ENCODE measurements at regions not wholly inside any gene's neighbourhood (a gene's known extent, or its start where the extent isn't known, plus 50 kb on each side); places are given as distances from the start of the nearest gene placed in this dataset.
"Not testable (repeated sequence)": the region's sequence is repeated elsewhere in the genome, so short reads cannot be mapped to it uniquely, and the experiment has no call there.

DNA sequence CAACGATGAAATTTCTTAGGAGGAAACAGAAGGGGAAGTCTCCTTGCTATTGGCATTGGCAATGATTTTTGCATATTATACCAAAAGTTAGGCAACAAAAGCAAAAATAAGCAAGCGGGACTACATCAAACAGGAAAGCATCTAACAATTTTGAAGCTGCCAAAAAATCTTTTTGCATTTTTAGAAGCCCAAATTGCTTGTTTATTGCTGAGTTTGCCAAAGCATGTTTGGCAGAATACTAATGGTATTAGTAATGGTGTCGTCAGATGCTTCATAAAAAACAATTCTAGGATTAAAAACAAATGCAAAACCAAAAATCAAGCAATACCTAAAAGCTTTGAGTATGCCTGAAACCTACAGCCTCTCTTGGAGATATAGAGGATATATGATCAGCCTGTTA is 80.0 kb downstream of the GALR1 start:
- DNase-seq = no peak

DNA sequence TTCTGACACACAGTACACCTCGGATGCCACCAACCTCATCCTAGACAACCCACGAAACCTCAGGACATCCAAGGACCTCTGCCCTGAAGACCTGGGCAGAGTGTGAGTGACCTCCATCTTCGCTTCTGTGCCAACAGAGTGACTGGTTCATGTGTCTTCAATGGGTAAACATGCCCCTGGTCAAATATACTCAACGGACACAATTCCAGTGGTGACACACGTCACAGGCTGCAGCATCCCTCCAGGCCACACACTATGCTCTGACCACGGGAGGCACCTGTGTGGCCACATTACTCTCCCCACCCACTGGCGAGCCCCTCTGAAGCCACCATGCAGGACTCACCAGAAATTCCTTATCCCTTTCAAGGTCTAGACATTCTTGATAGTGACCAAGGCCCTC is 85.2 kb downstream of the GALR1 start:
- no peak for DNase-seq

DNA sequence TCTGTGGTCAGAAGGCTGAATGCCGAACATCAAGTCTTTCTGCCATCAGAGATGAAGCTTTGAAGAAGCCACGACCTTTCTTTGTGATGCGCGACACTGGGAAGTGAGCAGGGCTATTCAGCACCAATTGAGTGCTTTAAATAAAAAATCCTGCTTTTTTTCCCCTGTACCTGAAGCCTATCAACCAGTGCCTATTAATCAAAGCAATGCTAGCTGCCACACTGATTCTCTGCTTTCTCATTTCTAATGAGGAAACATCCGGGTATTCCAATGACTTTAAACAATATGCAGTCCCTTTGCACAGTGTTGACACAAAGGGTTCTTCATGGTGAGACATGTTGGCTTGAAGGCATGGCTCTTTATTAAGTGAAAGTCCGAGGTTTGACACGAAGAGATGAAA is 88.0 kb downstream of the GALR1 start:
- no peak for DNase-seq

DNA sequence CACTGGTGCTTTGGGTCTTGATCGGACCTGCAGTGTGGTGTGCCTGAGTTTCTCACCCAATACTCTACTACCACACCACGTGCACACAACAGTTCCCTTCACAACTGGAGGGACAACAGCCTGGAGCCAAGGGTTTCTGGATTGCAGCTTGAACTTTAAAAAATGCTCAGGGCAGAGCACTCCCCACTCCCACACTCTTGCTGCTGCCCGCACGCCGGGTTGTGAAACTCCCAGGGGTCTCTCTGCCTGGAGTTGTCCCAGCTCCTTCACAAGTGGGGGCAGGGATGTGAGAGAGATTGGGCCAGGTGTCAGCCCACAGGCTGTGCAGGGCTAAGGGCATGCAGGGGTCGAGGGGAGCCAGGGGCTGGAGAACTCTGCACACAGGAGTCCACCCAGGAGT is 89.4 kb downstream of the GALR1 start:
- DNase-seq = no peak

DNA sequence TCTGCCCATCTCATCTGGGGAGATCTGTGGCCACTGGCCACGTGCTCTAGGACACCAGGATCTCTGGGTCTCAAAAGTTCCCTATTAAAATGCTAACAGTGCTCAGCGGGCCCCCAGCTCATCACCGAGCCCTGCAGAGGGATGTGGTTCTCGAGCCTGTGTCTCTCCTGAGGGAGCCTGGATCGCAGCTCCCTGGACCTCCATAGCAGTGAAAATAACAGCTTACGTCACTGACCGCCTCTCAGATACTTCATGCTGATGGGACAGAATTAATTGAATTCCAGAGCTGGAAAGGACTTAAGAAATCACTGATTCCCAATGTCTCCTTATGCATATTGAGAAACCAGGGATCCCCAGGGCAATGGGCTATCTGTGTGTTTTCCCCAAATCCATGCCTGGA is 90.0 kb downstream of the GALR1 start:
- DNase-seq = no peak

DNA sequence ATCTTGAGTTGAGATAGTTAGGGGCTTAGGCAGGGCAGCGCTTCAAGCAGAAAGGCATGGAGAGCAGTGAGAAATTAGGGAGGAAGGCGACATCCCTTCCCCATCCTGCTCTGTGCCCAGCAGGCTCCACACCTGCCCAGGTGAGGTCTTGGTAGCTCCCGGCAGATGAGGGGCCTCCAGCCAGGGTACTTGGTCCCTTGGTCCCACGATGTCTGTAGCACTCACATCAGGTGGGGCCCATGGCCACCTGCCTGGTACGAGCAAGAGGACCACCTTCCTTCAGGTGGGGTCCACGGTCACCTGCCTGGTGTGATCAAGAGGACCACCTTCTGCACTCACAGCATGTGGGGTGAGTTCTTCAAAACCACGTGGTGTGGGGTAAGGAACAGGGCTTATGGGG is 91.2 kb downstream of the GALR1 start:
- no peak for DNase-seq

DNA sequence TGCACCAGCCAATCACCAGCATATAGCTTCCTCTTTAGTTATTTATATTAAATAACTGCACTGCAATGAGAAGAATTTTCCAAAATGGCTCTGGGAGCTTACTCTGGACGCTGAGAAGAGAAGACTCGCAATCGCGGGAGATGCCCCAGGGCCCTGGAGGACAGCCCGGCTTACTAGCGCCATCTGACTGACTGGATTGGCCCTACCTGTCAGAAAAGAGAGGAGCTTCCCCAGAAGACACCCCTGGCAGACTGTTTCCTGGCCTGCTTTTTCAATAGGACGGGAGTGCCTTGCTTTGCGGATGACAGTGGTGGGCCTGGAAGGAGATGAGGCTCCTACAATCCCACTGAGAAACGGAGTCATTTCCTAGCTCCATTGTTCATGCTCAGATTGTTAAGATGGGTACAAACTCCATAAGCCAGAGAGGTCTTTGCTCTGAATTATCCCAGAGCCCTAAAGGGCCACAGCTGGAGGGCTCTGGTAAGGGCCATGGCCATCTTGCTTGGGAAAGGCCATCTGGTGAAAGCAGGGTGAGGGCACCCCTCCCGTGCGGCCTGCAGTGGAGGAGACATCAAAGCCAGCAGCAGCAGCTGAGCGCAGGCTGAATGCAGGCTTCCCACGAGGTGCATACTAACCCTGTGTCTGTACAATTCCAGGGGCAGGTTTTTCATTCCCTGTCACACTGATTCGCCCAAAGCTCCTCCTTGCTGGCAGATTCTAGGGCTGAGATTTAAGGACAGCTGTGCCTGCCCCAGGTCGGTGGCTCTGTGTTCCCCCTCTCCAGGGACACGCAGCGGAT is 92.1 kb downstream of the GALR1 start:
- no peak for DNase-seq

DNA sequence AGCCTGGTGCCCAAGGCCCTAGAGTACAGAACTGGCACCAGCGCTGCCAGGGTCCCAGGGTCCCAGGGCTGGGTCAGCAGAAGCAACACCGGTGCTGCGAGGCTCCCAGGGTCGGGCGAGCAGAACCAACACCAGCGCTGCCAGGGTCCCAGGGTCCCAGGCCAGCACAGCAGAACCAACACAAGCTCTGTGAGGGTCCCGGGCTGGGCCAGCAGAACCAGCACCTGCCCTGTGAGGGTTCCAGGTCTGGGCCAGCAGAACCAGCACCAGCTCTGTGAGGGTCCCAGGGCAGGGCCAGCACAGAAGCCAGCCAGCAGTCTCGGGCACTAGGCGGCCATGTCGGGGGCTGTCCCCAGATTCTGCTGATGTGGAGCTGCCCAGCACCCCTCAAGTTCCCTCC is 93.1 kb downstream of the GALR1 start:
- no peak for DNase-seq

DNA sequence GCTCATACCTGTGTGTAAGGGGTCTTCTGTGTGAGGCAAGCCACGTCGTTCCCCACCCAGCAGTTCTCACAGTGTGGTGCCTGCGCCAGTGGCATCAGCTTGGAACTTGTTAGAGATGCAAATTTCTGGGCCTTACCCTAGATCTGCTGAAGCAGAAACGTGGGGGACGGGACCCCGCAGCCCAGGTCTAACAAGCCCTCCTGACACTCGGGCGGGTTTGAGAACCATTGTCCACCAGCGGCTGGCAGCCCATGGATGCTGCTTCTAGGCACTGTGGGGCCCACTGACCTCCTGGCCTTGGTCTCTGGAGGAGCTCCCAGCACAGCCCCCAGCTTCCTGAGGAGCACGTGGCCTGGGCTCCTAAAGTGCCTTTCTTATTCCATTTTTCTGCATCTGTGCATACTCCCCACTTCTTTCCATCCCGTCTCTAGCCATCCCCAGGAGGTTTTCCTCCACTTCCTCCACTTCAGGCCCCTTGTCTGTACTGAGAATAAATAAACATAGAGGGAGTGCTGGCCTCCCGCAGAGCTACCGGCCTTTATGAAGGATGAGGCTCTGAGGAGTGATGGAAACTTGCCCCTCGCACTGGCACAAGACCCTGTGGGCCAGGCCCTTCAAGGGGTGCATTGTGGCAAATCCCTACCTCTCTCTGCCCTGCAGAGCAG is 94.3 kb downstream of the GALR1 start:
- no peak for DNase-seq

DNA sequence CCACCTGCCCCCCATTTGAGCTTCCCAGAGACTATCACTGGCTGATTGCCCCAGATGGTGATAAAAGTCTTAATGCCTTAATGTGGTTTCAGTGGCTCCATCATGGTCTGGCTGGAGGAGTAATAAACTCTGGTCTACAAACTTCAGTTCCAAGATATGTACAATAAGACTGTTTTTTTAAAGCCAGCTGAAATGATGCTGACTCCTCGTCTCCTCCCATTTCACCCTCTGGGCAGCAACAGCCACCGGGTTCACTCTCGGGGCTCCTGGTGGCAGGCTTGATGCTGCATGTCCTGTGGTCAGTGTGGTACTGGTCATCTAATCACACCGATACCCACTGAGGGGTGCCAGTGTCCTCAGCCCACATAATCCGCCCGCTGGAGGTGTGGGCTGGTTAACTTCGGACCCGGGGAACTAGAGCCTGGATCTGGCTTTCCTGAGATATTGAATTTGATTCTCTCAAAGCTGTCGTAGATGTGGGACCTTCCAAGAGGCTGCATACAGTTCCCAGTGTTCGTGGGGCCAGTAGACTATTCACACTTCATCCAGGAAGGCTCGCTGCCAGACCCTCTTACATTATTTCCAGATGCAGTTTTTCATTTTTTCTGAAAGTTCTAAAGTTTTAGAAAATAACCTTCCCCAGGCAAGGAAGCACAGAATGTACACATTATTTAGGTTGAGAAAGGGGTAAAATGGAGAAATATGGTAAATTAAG is 95.3 kb downstream of the GALR1 start:
- no peak for DNase-seq

DNA sequence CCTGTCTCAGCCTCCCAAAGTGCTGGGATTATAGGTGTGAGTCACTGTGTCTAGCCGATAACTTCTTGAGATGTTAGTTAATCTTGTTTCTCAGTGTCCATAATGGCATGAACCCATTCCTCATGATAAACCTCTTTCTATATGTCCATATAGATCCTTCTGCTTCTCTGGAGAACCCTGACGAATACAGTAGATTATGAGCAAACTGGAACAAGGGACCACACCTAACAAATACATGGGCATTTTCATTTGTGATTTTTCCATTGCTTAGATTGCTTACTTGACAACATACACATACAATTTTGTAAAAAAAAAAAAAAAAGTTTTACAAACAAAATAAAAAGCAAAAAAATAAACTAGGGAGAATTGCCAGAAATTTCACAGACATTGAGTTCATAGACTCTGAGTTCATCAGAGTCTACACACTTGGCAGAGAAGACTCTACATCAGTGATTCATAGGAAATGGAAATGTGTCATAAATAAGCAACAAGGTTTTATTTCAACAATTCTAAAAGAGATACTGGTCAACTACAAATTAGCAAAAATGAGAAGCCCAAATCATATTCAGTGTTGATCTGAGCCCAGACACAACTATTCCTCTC is 96.7 kb downstream of the GALR1 start:
- DNase-seq = no peak

DNA sequence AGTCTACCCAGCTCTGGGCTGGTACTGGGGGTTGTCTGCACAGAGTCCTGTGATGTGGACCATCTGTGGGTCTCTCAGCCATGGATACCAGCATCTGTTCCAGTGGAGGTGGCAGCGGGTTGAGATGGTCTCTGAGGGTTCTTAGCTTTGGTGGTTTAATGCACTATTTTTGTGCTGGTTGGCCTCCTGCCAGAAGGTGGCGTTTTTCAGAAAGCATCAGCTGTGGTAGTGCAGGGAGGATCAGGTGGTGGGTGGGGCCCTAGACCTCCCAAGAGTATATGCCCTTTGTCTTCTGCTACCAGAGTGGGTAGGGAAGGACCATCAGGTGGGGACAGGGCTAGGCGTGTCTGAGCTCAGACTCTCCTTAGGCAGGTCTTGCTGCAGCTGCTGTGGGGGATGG is 103.7 kb downstream of the GALR1 start:
- not testable (repeated sequence) for DNase-seq

DNA sequence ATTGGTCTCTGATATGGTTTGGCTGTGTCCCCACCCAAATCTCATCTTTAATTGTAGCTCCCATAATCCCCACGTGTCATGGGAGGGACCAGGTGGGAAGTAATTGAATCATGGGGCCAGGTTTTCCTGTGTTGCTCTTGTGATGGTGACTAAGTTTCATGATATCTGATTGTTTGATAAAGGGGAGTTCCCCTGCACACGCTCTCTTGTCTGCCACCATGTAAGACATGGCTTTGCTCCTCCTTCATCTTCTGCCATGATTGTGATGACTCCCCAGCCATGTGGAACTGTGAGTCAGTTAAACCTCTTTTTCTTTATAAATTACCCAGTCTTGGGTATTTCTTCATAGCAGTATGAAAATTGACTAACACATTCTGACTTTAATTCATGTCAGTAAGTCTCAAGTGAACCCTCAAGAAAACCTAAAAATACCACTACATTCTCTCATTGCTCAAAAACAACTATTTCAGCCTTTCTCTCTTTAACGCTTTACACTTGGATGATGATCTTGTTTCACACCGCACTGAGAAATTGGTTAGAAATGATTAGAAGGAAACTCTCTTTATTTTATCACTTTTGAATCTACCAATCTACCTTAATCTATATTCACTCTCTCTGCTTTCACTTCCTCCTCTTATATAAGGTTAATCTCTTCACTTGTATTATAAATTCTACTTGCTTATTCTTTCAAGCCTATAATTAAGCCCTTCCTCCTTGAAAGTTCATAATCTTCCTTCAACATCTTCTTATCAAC is 110.1 kb downstream of the GALR1 start:
- no peak for DNase-seq

DNA sequence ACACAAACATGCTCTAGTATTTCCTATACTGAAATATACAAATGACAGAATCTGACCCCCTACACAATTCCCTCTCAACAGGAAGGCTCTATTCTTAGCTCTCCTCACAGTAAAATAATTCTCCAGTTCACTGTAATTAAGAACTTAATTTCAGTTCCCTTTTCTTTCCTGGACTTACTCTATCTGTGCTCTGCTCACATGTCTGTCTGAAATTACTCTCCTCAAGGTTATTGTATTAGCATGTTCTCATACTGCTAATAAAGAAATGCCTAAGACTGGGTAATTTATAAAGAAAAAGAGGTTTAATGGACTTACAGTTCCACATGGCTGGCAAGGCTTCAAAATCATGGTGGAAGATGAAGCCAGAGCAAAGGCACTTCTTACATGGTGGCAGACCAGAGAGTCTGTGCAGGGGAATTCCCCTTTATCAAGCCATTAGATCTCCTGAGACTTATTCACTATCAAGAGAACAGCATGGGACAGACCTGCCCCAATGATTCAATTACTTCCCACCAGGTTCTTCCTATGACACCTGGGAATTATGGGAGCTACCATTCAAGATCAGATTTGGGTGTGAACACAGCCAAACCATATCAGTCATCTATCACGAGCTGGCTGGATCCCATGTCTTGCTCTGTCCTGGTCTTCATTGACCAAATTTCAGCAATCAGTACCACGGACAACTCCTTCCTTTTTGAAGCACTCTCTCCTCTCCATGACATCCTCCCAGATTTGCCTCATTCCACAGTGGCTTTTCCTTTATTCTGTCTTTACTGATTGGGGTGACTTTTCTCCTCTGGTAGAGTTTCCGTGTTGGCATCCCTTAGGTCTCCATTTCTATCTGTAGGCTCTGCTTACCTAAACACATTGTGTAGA is 110.9 kb downstream of the GALR1 start:
- DNase-seq = no peak

DNA sequence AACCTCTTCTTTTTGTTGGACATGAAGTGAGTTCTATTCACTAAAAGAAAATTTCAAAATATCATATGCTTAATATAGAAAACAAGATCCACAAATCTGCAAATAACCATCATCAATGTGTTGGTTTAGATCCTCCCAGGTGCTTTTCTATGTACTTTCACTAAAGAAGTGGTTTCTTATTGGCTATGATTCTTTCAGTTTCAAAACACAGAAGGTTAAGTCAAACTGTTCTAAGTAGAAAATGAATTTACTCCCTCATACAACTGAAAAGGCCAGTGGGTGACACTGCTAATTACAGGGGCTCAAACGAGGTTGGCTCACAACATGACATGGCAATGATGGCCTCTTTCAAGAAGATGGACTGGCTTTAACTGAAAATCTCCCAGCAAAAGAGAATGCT is 111.7 kb downstream of the GALR1 start:
- DNase-seq = no peak

DNA sequence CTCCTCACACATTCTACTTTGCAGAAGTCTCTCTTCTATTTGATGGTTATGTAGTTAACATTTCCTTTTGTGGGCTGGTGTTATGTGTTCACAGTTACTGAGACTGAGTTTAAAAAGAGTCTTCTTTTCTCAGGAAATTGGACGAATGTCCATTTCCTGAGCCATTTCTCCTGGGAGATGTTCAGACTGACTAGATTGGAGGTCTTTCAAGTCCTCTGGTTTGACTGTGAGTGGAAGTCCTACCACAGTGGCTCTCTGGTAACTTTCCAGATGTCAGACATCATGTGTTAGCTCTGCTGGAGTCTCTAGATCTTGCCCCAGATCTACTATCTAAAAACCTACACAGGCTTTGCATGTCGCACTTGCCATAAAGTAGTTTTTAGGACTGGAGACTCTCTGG is 116.0 kb downstream of the GALR1 start:
- DNase-seq = no peak

DNA sequence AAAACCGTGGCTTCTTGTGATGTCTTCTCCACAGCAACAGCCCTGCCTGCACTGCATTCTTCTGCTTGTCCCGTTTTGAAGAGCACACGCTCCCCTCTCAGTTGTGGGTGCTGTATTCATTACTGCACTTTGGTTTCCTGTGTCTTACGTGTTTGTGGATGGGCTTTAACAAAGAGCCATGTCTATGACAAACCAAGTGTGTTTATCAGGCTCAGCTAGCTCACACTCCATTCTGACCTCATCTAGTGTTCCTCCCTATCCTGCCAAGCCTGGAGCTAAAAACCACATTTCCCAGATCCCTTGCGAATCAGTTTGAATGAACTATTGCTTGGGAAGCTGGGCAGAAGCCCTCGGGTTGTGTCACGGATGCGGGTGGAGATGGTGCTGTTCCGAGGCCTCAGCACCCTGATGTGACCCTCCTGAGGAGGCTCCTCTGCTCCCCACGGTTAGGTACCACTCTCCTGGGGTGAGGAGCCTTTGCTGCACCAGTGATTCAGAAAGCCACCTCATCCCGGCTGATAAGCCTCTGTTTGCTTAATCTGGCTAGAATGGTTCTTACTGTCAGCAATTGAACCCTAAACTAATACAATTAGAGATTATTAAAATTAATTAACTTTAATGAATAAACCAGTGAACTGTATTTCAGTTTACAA is 116.5 kb downstream of the GALR1 start:
- DNase-seq = no peak

DNA sequence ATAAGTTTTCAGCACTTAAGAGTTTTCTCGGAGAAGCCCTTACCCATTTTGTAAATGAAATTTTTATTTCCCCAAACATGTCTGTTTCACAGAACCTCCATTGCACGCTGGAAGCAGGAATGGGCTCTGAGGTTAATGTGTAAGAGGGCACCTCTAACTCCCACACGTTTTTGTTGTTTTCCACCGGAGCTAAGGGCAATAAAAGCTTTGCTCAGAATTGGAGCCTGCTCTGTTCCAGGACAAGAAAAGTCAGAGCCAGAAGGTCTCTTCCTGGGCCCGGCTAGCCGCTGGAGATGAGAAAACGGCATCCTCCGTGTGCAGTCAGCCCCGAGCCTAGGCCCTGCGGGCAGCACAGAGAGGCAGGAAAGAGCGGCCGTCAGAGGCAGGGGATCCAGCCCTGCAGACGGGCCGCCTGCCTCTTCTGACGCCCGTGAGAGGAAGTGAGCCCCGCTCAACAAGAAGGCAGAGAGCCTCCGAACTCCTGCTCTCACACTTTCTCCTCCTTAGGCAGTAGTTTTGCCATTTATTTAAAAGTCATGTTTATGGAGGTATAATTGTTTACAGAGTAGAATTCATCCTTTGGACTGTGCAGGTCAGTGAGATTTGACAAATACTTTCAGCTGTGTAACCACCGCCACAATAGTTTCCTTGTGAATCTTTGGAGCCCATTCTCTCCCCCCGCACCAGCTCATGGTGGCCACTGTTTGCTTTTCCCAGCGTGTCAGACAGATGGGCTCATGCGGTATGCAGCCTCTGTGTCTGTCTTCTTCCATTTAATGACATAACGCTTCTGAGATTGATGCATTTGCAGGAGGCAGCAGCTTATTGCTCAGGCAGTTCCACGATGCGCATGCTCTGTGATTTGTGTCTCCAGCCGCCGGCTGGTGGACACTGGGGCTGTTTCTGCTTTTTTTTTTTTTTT is 117.3 kb downstream of the GALR1 start:
- no peak for DNase-seq

DNA sequence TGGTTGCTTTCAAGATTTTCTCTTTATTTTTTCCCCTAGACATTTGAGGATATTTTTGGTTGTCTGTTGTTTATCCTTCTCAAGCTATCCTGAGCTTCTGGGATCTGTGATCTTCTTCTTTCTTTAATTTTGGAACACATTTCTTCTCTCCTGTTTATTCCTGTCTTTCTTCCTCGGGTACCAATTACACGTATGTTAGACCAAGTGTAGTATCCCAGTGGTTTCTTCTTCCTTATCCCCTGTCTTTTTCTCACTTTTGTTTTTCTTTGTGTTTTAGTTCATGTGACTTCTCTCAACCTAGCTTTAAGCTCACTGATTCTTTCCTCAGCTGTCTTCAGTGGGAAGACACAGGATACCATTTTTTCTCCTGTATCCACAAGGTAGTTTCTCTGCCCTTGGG is 120.0 kb downstream of the GALR1 start:
- no peak for DNase-seq
